Osteoblast (primary cell): ENCODE measurements at regions not wholly inside any gene's neighbourhood (a gene's known extent, or its start where the extent isn't known, plus 50 kb on each side); places are given as distances from the start of the nearest gene placed in this dataset.

ENCODE experiments used
- DNase-seq: peaks from one replicate; pipeline ENCODE4 v3.0.0; 2011; ENCODE audit warnings: low spot score, mixed read lengths; ENCODE audit not compliant: insufficient read length; ENCODE audit errors: missing footprints
- H2AFZ ChIP-seq: 2 replicates; pipeline ENCODE4 v1.6.0; 2011; ENCODE audit warnings: mild to moderate bottlenecking, low read length
- H3K27ac ChIP-seq: 2 replicates; pipeline ENCODE4 v1.5.1; 2011; ENCODE audit warnings: mild to moderate bottlenecking, low read depth, low read length, moderate library complexity
- H3K27me3 ChIP-seq: 2 replicates; pipeline ENCODE4 v1.6.0; 2012; ENCODE audit warnings: mild to moderate bottlenecking, control low read depth, inconsistent platforms, low read length, moderate library complexity; ENCODE audit not compliant: insufficient read depth
- H3K36me3 ChIP-seq: 2 replicates; pipeline ENCODE4 v1.5.1; 2011; ENCODE audit warnings: mild to moderate bottlenecking, low read length, control low read depth, moderate library complexity; ENCODE audit not compliant: insufficient read depth
- H3K4me1 ChIP-seq: 2 replicates; pipeline ENCODE4 v1.5.1; 2011; ENCODE audit warnings: mild to moderate bottlenecking, low read length, control low read depth, moderate library complexity; ENCODE audit not compliant: insufficient read depth
- H3K4me2 ChIP-seq: 2 replicates; pipeline ENCODE4 v1.6.0; 2011; ENCODE audit warnings: mild to moderate bottlenecking, low read length; ENCODE audit not compliant: insufficient read depth
- H3K4me3 ChIP-seq: fragments of 200-600 bp; sonication (generic); 3 replicates; pipeline ENCODE4 v1.5.1; 2012; ENCODE audit warnings: mild to moderate bottlenecking, low read length, inconsistent platforms; ENCODE audit not compliant: insufficient read depth
- H3K79me2 ChIP-seq: 2 replicates; pipeline ENCODE4 v1.6.0; 2012; ENCODE audit warnings: mild to moderate bottlenecking, low read length, control low read depth, inconsistent platforms; ENCODE audit not compliant: insufficient read depth
- H3K9me3 ChIP-seq: 2 replicates; pipeline ENCODE4 v1.5.1; 2011; ENCODE audit warnings: low read depth, low read length, control low read depth
- H4K20me1 ChIP-seq: 2 replicates; pipeline ENCODE4 v1.6.0; 2012; ENCODE audit warnings: mild to moderate bottlenecking, low read length, control low read depth; ENCODE audit not compliant: insufficient read depth
- CTCF ChIP-seq: IDR thresholded peaks from 2 replicates; pipeline ENCODE4 v1.5.1; 2011; ENCODE audit warnings: mild to moderate bottlenecking, low read depth, low read length, moderate library complexity; ENCODE audit errors: extremely low read depth

- H3K36me3 ChIP-seq, result no peaks in the 10 kb centered on the region
- H3K4me2 ChIP-seq, result no peak overlapping the region
- H4K20me1 ChIP-seq, result no peaks in the 10 kb centered on the region
- no peak overlapping the region for H3K4me3 ChIP-seq
- H3K4me1 ChIP-seq, result no peaks in the 10 kb centered on the region
- no peak for TF ChIP-seq CTCF
- DNase-seq, result no peak
- H3K9me3 ChIP-seq, result peaks cover 6% of the 10 kb centered on the region
- no peak overlapping the region for H3K27ac ChIP-seq
- peaks cover 5% of the 10 kb centered on the region for H3K27me3 ChIP-seq
- no peaks in the 10 kb centered on the region for H3K79me2 ChIP-seq
- H2AFZ ChIP-seq, result no peak overlapping the region
These were observed 62.3 kb upstream of the DYNC1I2 start for GRCh38 chr2:171625006-171625405.

- H3K79me2 ChIP-seq, result no peaks in the 10 kb centered on the region
- H3K4me1 ChIP-seq, result no peaks in the 10 kb centered on the region
- DNase-seq, result no peak
- no peak overlapping the region for H3K4me2 ChIP-seq
- H3K27me3 ChIP-seq, result peaks cover 5% of the 10 kb centered on the region
- TF ChIP-seq CTCF, result no peak
- H3K4me3 ChIP-seq, result no peak overlapping the region
- peaks cover 8% of the 10 kb centered on the region for H3K9me3 ChIP-seq
- no peaks in the 10 kb centered on the region for H4K20me1 ChIP-seq
- H3K27ac ChIP-seq, result no peak overlapping the region
- no peaks in the 10 kb centered on the region for H3K36me3 ChIP-seq
- H2AFZ ChIP-seq, result no peak overlapping the region
These were observed 60.3 kb upstream of the DYNC1I2 start for GRCh38 chr2:171626949-171627348.

GRCh38 chr2:171627412-171627811 lies 59.9 kb upstream of the DYNC1I2 start:
- H4K20me1 ChIP-seq, result no peaks in the 10 kb centered on the region
- no peak for TF ChIP-seq CTCF
- no peak for DNase-seq
- H3K27me3 ChIP-seq, result peaks cover 5% of the 10 kb centered on the region
- H2AFZ ChIP-seq, result no peak overlapping the region
- no peaks in the 10 kb centered on the region for H3K36me3 ChIP-seq
- no peak overlapping the region for H3K27ac ChIP-seq
- no peaks in the 10 kb centered on the region for H3K79me2 ChIP-seq
- peaks cover 8% of the 10 kb centered on the region for H3K9me3 ChIP-seq
- H3K4me1 ChIP-seq, result no peaks in the 10 kb centered on the region
- no peak overlapping the region for H3K4me2 ChIP-seq
- H3K4me3 ChIP-seq, result no peak overlapping the region

- no peak overlapping the region for H2AFZ ChIP-seq
- no peaks in the 10 kb centered on the region for H3K4me1 ChIP-seq
- no peak overlapping the region for H3K4me3 ChIP-seq
- no peaks in the 10 kb centered on the region for H4K20me1 ChIP-seq
- TF ChIP-seq CTCF, result no peak
- no peak overlapping the region for H3K4me2 ChIP-seq
- no peak for DNase-seq
- H3K27me3 ChIP-seq, result peaks cover 5% of the 10 kb centered on the region
- H3K79me2 ChIP-seq, result no peaks in the 10 kb centered on the region
- H3K9me3 ChIP-seq, result peaks cover 8% of the 10 kb centered on the region
- no peaks in the 10 kb centered on the region for H3K36me3 ChIP-seq
- no peak overlapping the region for H3K27ac ChIP-seq
These were observed 58.2 kb upstream of the DYNC1I2 start for GRCh38 chr2:171629113-171629512.
